NCI-H2196 (cell line): ENCODE measurements at regions not wholly inside any gene's neighbourhood (a gene's known extent, or its start where the extent isn't known, plus 50 kb on each side); places are given as distances from the start of the nearest gene placed in this dataset.
"Not testable (repeated sequence)": the region's sequence is repeated elsewhere in the genome, so short reads cannot be mapped to it uniquely, and the experiment has no call there.

Experiments used
- DNase-seq: peaks from one replicate; lab custom pipeline; 2025; ENCODE audit not compliant: unreplicated experiment; lab: John Stamatoyannopoulos, UW

- DNase-seq = no peak
Observed at GRCh38 chr14:28946267-28946666, 179.7 kb downstream of the FOXG1 start.

DNA sequence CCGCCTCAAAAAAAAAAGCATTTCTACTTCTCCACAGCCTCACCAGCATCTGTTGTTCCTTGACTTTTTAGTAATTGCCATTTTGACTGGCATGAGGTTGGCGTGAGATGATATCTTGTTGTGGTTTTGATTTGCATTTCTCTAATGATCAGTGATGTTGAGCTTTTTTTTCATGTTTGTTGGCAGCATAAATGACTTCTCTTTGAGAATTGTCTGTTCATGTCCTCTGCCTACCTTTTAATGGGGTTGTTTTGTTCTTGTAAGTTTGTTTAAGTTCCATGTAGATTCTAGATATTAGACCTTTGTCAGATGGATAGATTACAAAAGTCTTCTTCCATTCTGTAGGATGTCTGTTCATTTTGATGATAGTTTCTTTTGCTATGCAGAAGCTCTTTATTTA lies 182.9 kb downstream of the FOXG1 start:
- DNase-seq = no peak

GRCh38 chr14:28952161-28952560 lies 185.6 kb downstream of the FOXG1 start:
- no peak for DNase-seq

DNA sequence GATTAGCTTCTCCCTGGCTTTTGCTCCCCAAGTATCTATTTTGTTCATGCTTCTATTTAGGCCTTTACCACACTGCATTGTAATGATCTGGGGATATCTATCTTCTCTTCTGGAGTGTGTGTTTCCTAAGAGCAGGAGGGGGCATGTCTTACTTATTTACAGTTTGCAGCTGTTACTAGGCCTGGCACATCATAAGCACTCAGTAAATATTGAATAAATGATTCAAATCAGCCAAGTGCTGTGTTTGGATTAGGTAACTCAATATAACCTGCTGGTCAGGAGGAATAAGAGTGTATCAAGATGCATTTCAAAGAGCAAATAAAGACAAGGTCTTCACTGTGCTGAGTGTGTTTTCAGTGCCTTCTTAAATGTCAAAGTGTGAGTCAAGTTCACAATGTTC lies 186.1 kb downstream of the FOXG1 start:
- peak; percentile 65 for DNase-seq

DNA sequence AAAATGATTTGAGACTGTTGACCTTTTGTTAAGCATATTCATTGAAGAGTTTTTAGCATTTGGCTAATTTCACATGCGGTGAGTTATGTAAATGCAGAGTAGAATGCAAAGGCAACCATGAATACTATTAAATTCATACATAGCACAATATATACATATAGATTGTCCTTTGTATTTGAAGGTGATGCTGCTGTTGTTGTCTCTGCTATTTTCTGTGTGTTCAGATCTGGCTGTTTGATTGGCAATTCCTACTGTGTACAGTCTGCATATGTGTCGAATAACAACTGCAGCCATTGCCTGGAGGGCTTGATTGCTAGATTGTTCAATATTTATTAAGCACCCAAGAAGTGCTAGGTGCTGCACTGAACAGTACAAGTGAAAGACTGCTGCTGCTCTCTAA lies 187.4 kb downstream of the FOXG1 start:
- DNase-seq = no peak

GRCh38 chr14:28966416-28967233 lies 200.0 kb downstream of the FOXG1 start:
- no peak for DNase-seq

GRCh38 chr14:28975084-28975483 lies 208.5 kb downstream of the FOXG1 start:
- DNase-seq = no peak

- no peak for DNase-seq
Observed at GRCh38 chr14:28982228-28982627, 215.6 kb downstream of the FOXG1 start.

- no peak for DNase-seq
Observed at GRCh38 chr14:28983279-28983678, 216.7 kb downstream of the FOXG1 start.

DNA sequence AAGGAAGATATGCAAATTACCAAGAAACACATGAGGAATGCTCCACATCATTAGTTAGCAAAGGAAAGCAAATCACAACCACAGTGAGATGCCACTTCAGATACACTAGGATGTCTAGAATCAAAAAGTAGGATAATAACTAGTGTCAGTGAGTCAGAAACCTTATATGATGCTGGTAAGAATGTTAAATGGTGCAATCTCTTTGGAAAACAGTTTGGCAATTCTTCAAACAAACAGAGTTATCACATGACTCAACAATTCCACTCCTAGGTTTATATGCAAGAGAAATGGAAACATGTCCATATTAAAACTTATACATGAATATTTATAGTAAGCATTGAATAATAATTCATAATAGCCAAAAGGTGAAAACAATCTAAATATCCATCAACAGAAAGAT lies 220.9 kb downstream of the FOXG1 start:
- DNase-seq = no peak

GRCh38 chr14:28997196-28997595 lies 230.6 kb downstream of the FOXG1 start:
- DNase-seq = not testable (repeated sequence)

DNA sequence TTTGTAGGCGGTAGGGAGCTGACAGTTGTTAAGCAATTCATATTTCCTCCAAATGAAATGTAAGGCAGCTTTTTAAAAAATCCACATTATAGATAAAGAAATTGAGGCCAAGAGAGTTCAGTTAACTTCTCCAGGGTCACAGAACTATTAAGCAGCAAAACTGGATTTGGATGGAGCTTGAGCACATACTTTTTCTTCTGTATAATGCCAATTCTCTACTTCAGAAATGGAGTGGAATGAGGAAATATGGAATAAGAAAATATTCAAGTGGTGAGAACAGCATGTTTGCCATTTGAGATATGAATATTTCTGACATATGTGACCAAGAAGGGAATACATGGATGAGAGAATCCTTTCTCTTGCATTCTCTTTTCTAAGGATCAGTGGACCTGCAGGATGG lies 233.1 kb downstream of the FOXG1 start:
- DNase-seq = no peak

DNA sequence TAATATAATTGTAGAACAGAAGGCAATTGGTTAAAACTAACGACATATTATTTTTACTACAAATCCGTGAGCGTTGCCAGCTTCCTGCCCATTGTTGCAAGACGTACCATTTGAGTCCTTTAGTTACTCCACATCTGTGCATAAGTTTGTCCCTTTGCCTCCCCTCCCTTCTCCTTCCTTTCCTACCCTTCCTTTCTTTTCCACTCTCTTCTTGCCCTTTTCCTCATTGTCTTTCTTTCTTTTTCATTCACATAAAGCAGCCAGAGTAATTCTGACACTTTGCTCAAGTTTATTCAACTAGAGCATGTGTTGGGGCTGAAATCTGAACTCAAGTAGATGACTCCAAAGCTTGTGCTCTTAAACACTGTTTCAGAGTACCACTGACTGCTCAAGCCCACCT lies 239.1 kb downstream of the FOXG1 start:
- no peak for DNase-seq

GRCh38 chr14:29007990-29008389 lies 241.4 kb downstream of the FOXG1 start:
- no peak for DNase-seq

DNA sequence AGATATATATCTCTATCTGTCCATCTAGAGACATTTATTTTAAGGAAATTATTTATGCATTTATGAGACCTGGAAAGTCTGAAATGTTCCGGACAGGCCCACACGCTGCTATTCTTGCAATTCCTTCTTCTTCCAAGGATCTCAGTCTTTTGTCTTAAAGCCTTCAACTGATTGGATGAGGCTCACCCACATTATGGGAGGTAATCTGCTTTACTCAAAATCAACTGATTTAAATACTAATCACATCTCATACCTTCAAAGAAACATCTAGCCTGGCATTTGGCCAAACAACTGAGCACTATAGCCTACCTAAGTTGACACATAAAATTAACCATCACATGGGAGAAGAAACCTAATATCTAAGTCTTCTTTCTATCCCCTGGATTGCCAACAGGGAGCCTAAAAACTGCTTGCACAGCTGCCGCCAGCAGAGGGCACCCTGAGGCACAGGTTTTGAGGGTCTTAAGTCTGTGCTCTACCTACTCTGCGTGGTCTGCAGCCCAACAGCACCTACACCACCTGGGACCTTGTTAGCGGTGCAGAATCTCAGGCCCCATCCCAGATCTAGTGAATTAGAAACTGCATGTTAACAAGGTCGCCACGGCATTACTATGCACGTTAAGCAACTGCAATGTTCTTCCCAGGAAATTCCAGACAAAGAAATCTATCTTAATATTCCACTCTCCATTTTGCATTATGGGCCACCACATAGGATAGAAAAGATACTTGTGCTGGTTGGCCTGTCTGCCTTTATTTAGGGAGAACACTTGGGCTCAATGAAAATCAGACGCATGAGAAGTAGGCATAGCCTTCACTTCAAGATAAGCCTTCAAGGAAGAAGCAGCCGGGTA lies 249.7 kb downstream of the FOXG1 start:
- DNase-seq = no peak

DNA sequence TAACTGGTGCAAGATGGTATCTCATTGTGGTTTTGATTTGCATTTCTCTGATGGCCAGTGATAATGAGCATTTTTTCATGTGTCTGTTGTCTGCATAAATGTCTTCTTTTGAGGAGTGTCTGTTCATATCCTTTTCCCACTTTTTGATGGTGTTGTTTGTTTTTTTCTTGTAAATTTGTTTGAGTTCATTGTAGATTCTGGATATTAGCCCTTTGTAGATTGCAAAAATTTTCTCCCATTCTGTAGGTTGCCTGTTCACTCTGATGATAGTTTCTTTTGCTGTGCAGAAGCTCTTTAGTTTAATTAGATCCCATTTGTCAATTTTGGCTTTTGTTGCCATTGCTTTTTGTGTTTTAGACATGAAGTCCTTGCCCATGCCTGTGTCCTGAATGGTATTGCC lies 256.9 kb downstream of the FOXG1 start:
- not testable (repeated sequence) for DNase-seq

- not testable (repeated sequence) for DNase-seq
Observed at GRCh38 chr14:29027441-29027840, 260.9 kb downstream of the FOXG1 start.

DNA sequence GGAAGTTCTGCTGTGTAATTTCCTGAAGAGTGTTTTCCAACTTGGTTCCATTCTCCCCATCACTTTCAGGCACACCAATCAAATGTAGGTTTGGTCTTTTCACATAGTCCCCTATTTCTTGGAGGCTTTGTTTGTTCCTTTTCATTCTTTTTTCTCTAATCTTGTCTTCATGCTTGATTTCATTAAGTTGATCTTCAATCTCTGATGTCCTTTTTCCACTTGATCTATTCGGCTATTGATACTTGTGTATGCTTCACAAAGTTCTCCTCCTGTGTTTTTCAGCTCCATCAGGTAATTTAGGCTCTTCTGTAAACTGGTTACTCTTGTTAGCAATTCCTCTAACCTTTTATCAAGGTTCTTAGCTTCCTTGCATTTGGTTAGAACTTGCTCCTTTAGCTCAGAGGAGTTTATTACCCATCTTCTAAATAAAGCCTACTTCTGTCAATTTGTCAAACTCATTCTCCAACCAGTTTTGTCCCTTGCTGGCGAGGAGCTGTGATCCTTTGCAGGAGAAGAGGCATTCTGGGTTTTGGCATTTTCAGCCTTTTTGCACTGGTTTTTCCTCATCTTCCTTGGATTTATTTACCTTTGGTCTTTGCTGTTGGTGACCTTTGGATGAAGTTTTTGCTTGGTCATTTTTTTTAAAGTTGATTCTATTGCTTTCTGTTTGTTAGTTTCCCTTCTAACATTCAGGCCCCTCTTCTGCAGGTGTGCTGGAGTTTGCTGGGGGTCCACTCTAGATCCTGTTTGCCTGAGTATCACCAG lies 261.5 kb downstream of the FOXG1 start:
- DNase-seq = not testable (repeated sequence)

- no peak for DNase-seq
Observed at GRCh38 chr14:29028973-29029582, 262.5 kb downstream of the FOXG1 start.

GRCh38 chr14:29030121-29030520 lies 263.5 kb downstream of the FOXG1 start:
- no peak for DNase-seq

DNA sequence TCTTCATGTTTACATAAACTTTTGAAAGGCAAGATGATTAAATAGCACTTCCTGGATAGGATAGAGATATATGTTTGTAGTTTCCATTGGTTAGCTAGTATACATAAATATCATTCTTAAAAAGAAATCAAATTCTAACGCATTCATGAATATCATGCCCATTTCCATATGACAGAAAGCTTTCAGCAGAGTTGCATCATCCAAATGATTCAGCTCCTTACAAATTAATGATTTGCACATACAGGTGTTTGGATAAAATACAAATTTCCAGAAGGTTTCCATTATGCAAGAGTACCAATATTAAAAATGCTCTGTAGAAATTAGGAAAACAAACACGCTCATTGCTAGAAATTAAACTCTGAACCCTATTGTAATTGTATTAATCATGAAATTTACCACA lies 264.4 kb downstream of the FOXG1 start:
- DNase-seq = no peak
